ENCODE measurements at regions not wholly inside any gene's neighbourhood (a gene's known extent, or its start where the extent isn't known, plus 50 kb on each side); places are given as distances from the start of the nearest gene placed in this dataset.
A peak's percentile ranks its signal among the peaks of the same experiment; 100 is the strongest.

GRCh38 chr3:69563981-69564380 lies 175.3 kb upstream of the MITF start:
- DNase-seq (ENCODE audit: low read depth) = no peak
- H3K4me3 ChIP-seq (ENCODE audit: control insufficient read depth, low read depth, low read length) = no peak overlapping the region
- no peak for TF ChIP-seq CTCF (conservative IDR thresholded peaks at IDR 0.05; ENCODE audit: control insufficient read depth, insufficient read depth, low read depth, low read length)

GRCh38 chr3:69563151-69563550 lies 176.1 kb upstream of the MITF start:
- no peak for TF ChIP-seq CTCF (conservative IDR thresholded peaks at IDR 0.05; ENCODE audit: control insufficient read depth, insufficient read depth, low read depth, low read length)
- no peak for DNase-seq (ENCODE audit: low read depth)

GRCh38 chr3:69562020-69562419 lies 176.1 kb upstream of the FRMD4B start:
- peak; percentile 22 for DNase-seq (ENCODE audit: low read depth)
- TF ChIP-seq CTCF (conservative IDR thresholded peaks at IDR 0.05; ENCODE audit: control insufficient read depth, insufficient read depth, low read depth, low read length) = no peak
- no peak overlapping the region for H3K4me3 ChIP-seq (ENCODE audit: control insufficient read depth, low read depth, low read length)

More at GRCh38 chr3:69563151-69563550, 176.1 kb upstream of the MITF start:
- H3K4me3 ChIP-seq (ENCODE audit: control insufficient read depth, low read depth, low read length) = no peak overlapping the region

- DNase-seq (ENCODE audit: low read depth) = no peak
- no peak for TF ChIP-seq CTCF (conservative IDR thresholded peaks at IDR 0.05; ENCODE audit: control insufficient read depth, insufficient read depth, low read depth, low read length)
- H3K4me3 ChIP-seq (ENCODE audit: control insufficient read depth, low read depth, low read length) = no peak overlapping the region
Measured at GRCh38 chr3:69560818-69561217, 174.9 kb upstream of the FRMD4B start.

GRCh38 chr3:69560116-69560515 lies 174.2 kb upstream of the FRMD4B start:
- H3K4me3 ChIP-seq (ENCODE audit: control insufficient read depth, low read depth, low read length) = no peak overlapping the region
- no peak for DNase-seq (ENCODE audit: low read depth)
- no peak for TF ChIP-seq CTCF (conservative IDR thresholded peaks at IDR 0.05; ENCODE audit: control insufficient read depth, insufficient read depth, low read depth, low read length)

- TF ChIP-seq CTCF (conservative IDR thresholded peaks at IDR 0.05; ENCODE audit: control insufficient read depth, insufficient read depth, low read depth, low read length) = no peak
- H3K4me3 ChIP-seq (ENCODE audit: control insufficient read depth, low read depth, low read length) = no peak overlapping the region
- DNase-seq (ENCODE audit: low read depth) = peak; percentile 78
Measured at GRCh38 chr3:69558912-69559311, 173.0 kb upstream of the FRMD4B start.

GRCh38 chr3:69554576-69554975 lies 168.7 kb upstream of the FRMD4B start:
- no peak overlapping the region for H3K4me3 ChIP-seq (ENCODE audit: control insufficient read depth, low read depth, low read length)
- no peak for DNase-seq (ENCODE audit: low read depth)
- no peak for TF ChIP-seq CTCF (conservative IDR thresholded peaks at IDR 0.05; ENCODE audit: control insufficient read depth, insufficient read depth, low read depth, low read length)
